ENCODE measurements at regions not wholly inside any gene's neighbourhood (a gene's known extent, or its start where the extent isn't known, plus 50 kb on each side); places are given as distances from the start of the nearest gene placed in this dataset.
"Not testable (repeated sequence)": the region's sequence is repeated elsewhere in the genome, so short reads cannot be mapped to it uniquely, and the experiment has no call there.

- no peak for DNase-seq (ENCODE audit: low spot score in 2 of 2)
- H3K4me1 ChIP-seq = no peaks in the 10 kb centered on the region
- no peaks in the 10 kb centered on the region for H3K36me3 ChIP-seq (replicated peaks)
- in situ Hi-C loops (cut with MboI; ENCODE audit: low sequenced_read_pairs) = no loop called here
- H3K9me3 ChIP-seq = no peaks in the 10 kb centered on the region
- H3K4me3 ChIP-seq = no peak overlapping the region
- H3K27me3 ChIP-seq (ENCODE audit: low read depth) = no peaks in the 10 kb centered on the region
These were observed 308.3 kb downstream of the TSN start for GRCh38 chr2:122063716-122064115.

GRCh38 chr2:122070241-122070731 is 314.8 kb downstream of the TSN start:
- Histone ChIP-seq H3K36me3 (replicated peaks) (no peaks in the 10 kb centered on the region), H3K27me3 (ENCODE audit: low read depth) (no peaks in the 10 kb centered on the region), H3K4me3 (no peak overlapping the region), H3K9me3 (no peaks in the 10 kb centered on the region), H3K4me1 (no peaks in the 10 kb centered on the region)
- in situ Hi-C loops (cut with MboI; ENCODE audit: low sequenced_read_pairs) = no loop called here
- no peak for DNase-seq (ENCODE audit: low spot score in 2 of 2)

- no peak for DNase-seq (ENCODE audit: low spot score in 2 of 2)
- Histone ChIP-seq H3K4me3 (no peak overlapping the region), H3K36me3 (replicated peaks) (no peaks in the 10 kb centered on the region), H3K4me1 (no peaks in the 10 kb centered on the region), H3K9me3 (no peaks in the 10 kb centered on the region), H3K27me3 (ENCODE audit: low read depth) (no peaks in the 10 kb centered on the region)
- in situ Hi-C loops (cut with MboI; ENCODE audit: low sequenced_read_pairs) = no loop called here
These were observed 317.2 kb downstream of the TSN start for GRCh38 chr2:122072666-122073065.

GRCh38 chr2:122074201-122074600 is 318.8 kb downstream of the TSN start:
- no peak overlapping the region for H3K4me3 ChIP-seq
- DNase-seq (ENCODE audit: low spot score in 2 of 2) = no peak
- no peaks in the 10 kb centered on the region for H3K27me3 ChIP-seq (ENCODE audit: low read depth)
- in situ Hi-C loops (cut with MboI; ENCODE audit: low sequenced_read_pairs) = no loop called here
- H3K36me3 ChIP-seq (replicated peaks) = no peaks in the 10 kb centered on the region
- H3K9me3 ChIP-seq = no peaks in the 10 kb centered on the region
- no peaks in the 10 kb centered on the region for H3K4me1 ChIP-seq

- no peaks in the 10 kb centered on the region for H3K4me1 ChIP-seq
- no peak overlapping the region for H3K4me3 ChIP-seq
- in situ Hi-C loops (cut with MboI; ENCODE audit: low sequenced_read_pairs) = no loop called here
- no peaks in the 10 kb centered on the region for H3K9me3 ChIP-seq
- H3K36me3 ChIP-seq (replicated peaks) = no peaks in the 10 kb centered on the region
- H3K27me3 ChIP-seq (ENCODE audit: low read depth) = no peaks in the 10 kb centered on the region
- DNase-seq (ENCODE audit: low spot score in 2 of 2) = no peak
These were observed 319.9 kb downstream of the TSN start for GRCh38 chr2:122075381-122075780.

- H3K27me3 ChIP-seq (ENCODE audit: low read depth) = no peaks in the 10 kb centered on the region
- no peaks in the 10 kb centered on the region for H3K36me3 ChIP-seq (replicated peaks)
- H3K4me1 ChIP-seq = no peaks in the 10 kb centered on the region
- DNase-seq (ENCODE audit: low spot score in 2 of 2) = no peak
- in situ Hi-C loops (cut with MboI; ENCODE audit: low sequenced_read_pairs) = no loop called here
- H3K9me3 ChIP-seq = no peaks in the 10 kb centered on the region
- no peak overlapping the region for H3K4me3 ChIP-seq
These were observed 321.7 kb downstream of the TSN start for GRCh38 chr2:122077114-122077513.

- in situ Hi-C loops (cut with MboI; ENCODE audit: low sequenced_read_pairs) = no loop called here
- H3K4me1 ChIP-seq = no peaks in the 10 kb centered on the region
These were observed 322.3 kb downstream of the TSN start for GRCh38 chr2:122077771-122078170.

GRCh38 chr2:122078451-122078850 is 323.0 kb downstream of the TSN start:
- in situ Hi-C loops (cut with MboI; ENCODE audit: low sequenced_read_pairs) = no loop called here
- Histone ChIP-seq H3K36me3 (replicated peaks) (no peaks in the 10 kb centered on the region), H3K4me3 (no peak overlapping the region), H3K27me3 (ENCODE audit: low read depth) (no peaks in the 10 kb centered on the region), H3K4me1 (no peaks in the 10 kb centered on the region), H3K9me3 (no peaks in the 10 kb centered on the region)
- DNase-seq (ENCODE audit: low spot score in 2 of 2) = no peak

More at GRCh38 chr2:122077771-122078170, 322.3 kb downstream of the TSN start:
- Histone ChIP-seq H3K9me3 (no peaks in the 10 kb centered on the region), H3K4me3 (no peak overlapping the region), H3K27me3 (ENCODE audit: low read depth) (no peaks in the 10 kb centered on the region), H3K36me3 (replicated peaks) (no peaks in the 10 kb centered on the region)
- no peak for DNase-seq (ENCODE audit: low spot score in 2 of 2)

GRCh38 chr2:122079844-122080243 is 324.4 kb downstream of the TSN start:
- Histone ChIP-seq H3K27me3 (ENCODE audit: low read depth) (no peaks in the 10 kb centered on the region), H3K36me3 (replicated peaks) (no peaks in the 10 kb centered on the region), H3K9me3 (no peaks in the 10 kb centered on the region), H3K4me1 (no peaks in the 10 kb centered on the region), H3K4me3 (no peak overlapping the region)
- no peak for DNase-seq (ENCODE audit: low spot score in 2 of 2)
- in situ Hi-C loops (cut with MboI; ENCODE audit: low sequenced_read_pairs) = no loop called here

GRCh38 chr2:122080316-122080715 is 324.9 kb downstream of the TSN start:
- no peak for DNase-seq (ENCODE audit: low spot score in 2 of 2)
- in situ Hi-C loops (cut with MboI; ENCODE audit: low sequenced_read_pairs) = no loop called here
- no peaks in the 10 kb centered on the region for H3K4me1 ChIP-seq
- no peaks in the 10 kb centered on the region for H3K27me3 ChIP-seq (ENCODE audit: low read depth)
- H3K9me3 ChIP-seq = no peaks in the 10 kb centered on the region
- H3K36me3 ChIP-seq (replicated peaks) = no peaks in the 10 kb centered on the region
- H3K4me3 ChIP-seq = no peak overlapping the region

GRCh38 chr2:122080871-122081270 is 325.4 kb downstream of the TSN start:
- Histone ChIP-seq H3K4me3 (no peak overlapping the region), H3K27me3 (ENCODE audit: low read depth) (no peaks in the 10 kb centered on the region), H3K9me3 (no peaks in the 10 kb centered on the region), H3K36me3 (replicated peaks) (no peaks in the 10 kb centered on the region), H3K4me1 (no peaks in the 10 kb centered on the region)
- in situ Hi-C loops (cut with MboI; ENCODE audit: low sequenced_read_pairs) = no loop called here
- DNase-seq (ENCODE audit: low spot score in 2 of 2) = no peak

GRCh38 chr2:122081751-122082150 is 326.3 kb downstream of the TSN start:
- in situ Hi-C loops (cut with MboI; ENCODE audit: low sequenced_read_pairs) = no loop called here

GRCh38 chr2:122083256-122084048 is 328.0 kb downstream of the TSN start:
- no peak for DNase-seq (ENCODE audit: low spot score in 2 of 2)
- H3K9me3 ChIP-seq = no peaks in the 10 kb centered on the region
- H3K4me3 ChIP-seq = no peak overlapping the region
- H3K36me3 ChIP-seq (replicated peaks) = no peaks in the 10 kb centered on the region
- H3K4me1 ChIP-seq = no peaks in the 10 kb centered on the region
- H3K27me3 ChIP-seq (ENCODE audit: low read depth) = no peaks in the 10 kb centered on the region
- in situ Hi-C loops (cut with MboI; ENCODE audit: low sequenced_read_pairs) = no loop called here

More at GRCh38 chr2:122081751-122082150, 326.3 kb downstream of the TSN start:
- DNase-seq (ENCODE audit: low spot score in 2 of 2) = no peak
- H3K27me3 ChIP-seq (ENCODE audit: low read depth) = no peaks in the 10 kb centered on the region
- H3K36me3 ChIP-seq (replicated peaks) = no peaks in the 10 kb centered on the region
- H3K4me3 ChIP-seq = no peak overlapping the region
- H3K4me1 ChIP-seq = no peaks in the 10 kb centered on the region
- no peaks in the 10 kb centered on the region for H3K9me3 ChIP-seq

- H3K36me3 ChIP-seq (replicated peaks); H3K4me3 ChIP-seq; in situ Hi-C loops (cut with MboI; ENCODE audit: low sequenced_read_pairs); H3K27me3 ChIP-seq (ENCODE audit: low read depth); H3K4me1 ChIP-seq; DNase-seq (ENCODE audit: low spot score in 2 of 2); H3K9me3 ChIP-seq: not testable (repeated sequence)
These were observed 330.2 kb downstream of the TSN start for GRCh38 chr2:122085672-122086071.

Measured in HAP-1 (cell line).